ENCODE measurements at regions not wholly inside any gene's neighbourhood (a gene's known extent, or its start where the extent isn't known, plus 50 kb on each side); places are given as distances from the start of the nearest gene placed in this dataset.

- intact Hi-C loops (cut with DNase I) = no loop called here
- TF ChIP-seq CTCF (IDR thresholded peaks at IDR 0.05) = no peak
- H3K4me3 ChIP-seq = no peak overlapping the region
- WGBS, 3 donors = 76 to 79% (median 79%) methylated on average over 5 of the region's 5 CpGs
- H3K27me3 ChIP-seq (ENCODE audit: insufficient read depth in 3 of 3, low read length in 2 of 3) = no peaks in the 10 kb centered on the region
- no peaks in the 10 kb centered on the region for H3K36me3 ChIP-seq (ENCODE audit: insufficient read depth in 1 of 2, low read depth in 1 of 2)
- peaks cover 1% of the 10 kb centered on the region for H3K4me1 ChIP-seq
- H3K27ac ChIP-seq = no peak overlapping the region
- no peak for DNase-seq
- ATAC-seq = no peak
- H3K9me3 ChIP-seq = no peaks in the 10 kb centered on the region
Measured at GRCh38 chr12:115206801-115207200, 522.8 kb upstream of the TBX3 start.

- intact Hi-C loops (cut with DNase I) = no loop called here
- Histone ChIP-seq H3K27me3 (ENCODE audit: insufficient read depth in 3 of 3, low read length in 2 of 3) (no peaks in the 10 kb centered on the region), H3K27ac (no peak overlapping the region), H3K9me3 (no peaks in the 10 kb centered on the region), H3K36me3 (ENCODE audit: insufficient read depth in 1 of 2, low read depth in 1 of 2) (no peaks in the 10 kb centered on the region), H3K4me1 (peaks cover 3% of the 10 kb centered on the region), H3K4me3 (no peak overlapping the region)
- ATAC-seq (no peak), DNase-seq (no peak)
- no peak for TF ChIP-seq CTCF (IDR thresholded peaks at IDR 0.05)
- 55 to 59% (median 56%) methylated on average over 6 of the region's 6 CpGs for WGBS, 3 donors
Measured at GRCh38 chr12:115205755-115206308, 521.9 kb upstream of the TBX3 start.

- Histone ChIP-seq H3K27ac (no peak overlapping the region), H3K36me3 (ENCODE audit: insufficient read depth in 1 of 2, low read depth in 1 of 2) (no peaks in the 10 kb centered on the region), H3K9me3 (no peaks in the 10 kb centered on the region), H3K4me3 (no peak overlapping the region), H3K27me3 (ENCODE audit: insufficient read depth in 3 of 3, low read length in 2 of 3) (no peaks in the 10 kb centered on the region), H3K4me1 (peaks cover 3% of the 10 kb centered on the region)
- DNase-seq (no peak), ATAC-seq (peak in 1 of 4 donors; percentile 40)
- TF ChIP-seq CTCF (IDR thresholded peaks at IDR 0.05) = no peak
- WGBS, 3 donors = 67 to 78% (median 68%) methylated on average over 10 of the region's 10 CpGs
- intact Hi-C loops (cut with DNase I) = no loop called here
Measured at GRCh38 chr12:115204957-115205754, 521.2 kb upstream of the TBX3 start.

GRCh38 chr12:115203701-115204100, 519.7 kb upstream of the TBX3 start:
- TF ChIP-seq CTCF (IDR thresholded peaks at IDR 0.05) = no peak
- H3K4me3 ChIP-seq = no peak overlapping the region
- H3K9me3 ChIP-seq = no peaks in the 10 kb centered on the region
- WGBS, 3 donors = 39 to 60% (median 47%) methylated on average over 2 of the region's 2 CpGs
- ATAC-seq = no peak
- H3K27me3 ChIP-seq (ENCODE audit: insufficient read depth in 3 of 3, low read length in 2 of 3) = no peaks in the 10 kb centered on the region
- intact Hi-C loops (cut with DNase I) = no loop called here
- H3K27ac ChIP-seq = no peak overlapping the region
- no peak for DNase-seq
- peaks cover 3% of the 10 kb centered on the region for H3K4me1 ChIP-seq
- no peaks in the 10 kb centered on the region for H3K36me3 ChIP-seq (ENCODE audit: insufficient read depth in 1 of 2, low read depth in 1 of 2)

Measured in psoas muscle (tissue), 7 donors.